ENCODE measurements at regions not wholly inside any gene's neighbourhood (a gene's known extent, or its start where the extent isn't known, plus 50 kb on each side); places are given as distances from the start of the nearest gene placed in this dataset.

DNA sequence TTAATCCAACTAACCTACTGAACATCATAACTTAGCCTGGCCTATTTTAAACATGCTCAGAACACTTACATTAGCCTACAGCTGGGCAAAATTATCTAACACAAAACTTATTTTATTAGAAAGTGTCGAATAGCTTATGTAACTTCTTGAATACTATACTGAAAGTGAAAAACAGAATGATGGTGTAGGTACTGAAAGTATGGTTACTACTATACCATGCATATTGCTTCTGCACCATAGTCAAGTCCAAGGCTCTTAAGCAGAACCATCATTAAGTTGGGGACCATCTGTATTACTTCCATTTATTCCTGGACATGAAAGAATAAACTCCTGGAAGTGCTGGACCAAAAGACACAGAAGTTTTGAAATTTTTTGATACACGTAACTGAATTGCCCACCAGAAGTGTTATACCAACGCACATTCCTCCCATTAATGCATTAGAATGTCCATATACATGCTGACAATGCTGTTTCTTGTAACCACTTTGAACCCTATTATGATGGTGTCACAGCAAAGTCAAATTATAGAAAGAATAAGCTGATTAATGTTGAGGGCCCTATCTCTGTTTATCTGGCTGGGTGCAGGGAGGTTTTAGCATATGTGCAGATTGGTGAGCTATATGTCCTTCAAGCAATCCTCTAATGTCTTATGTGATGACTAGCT is 375.7 kb downstream of the ACTL7B start:
- H3K18ac ChIP-seq (ENCODE audit: insufficient read length, low read depth, low read length): no peak overlapping the region
- Mint-ChIP-seq H3K4me3 (no peak overlapping the region), H3K36me3 (ENCODE audit: insufficient read depth in 1 of 3, low read depth in 3 of 3) (no peaks in the 10 kb centered on the region), H3K9me3 (no peaks in the 10 kb centered on the region), H3K4me1 (peaks cover 4 to 6% of the 10 kb centered on the region in 2 experiments; a peak in 2 of 4 replicates), H3K27ac (no peak overlapping the region), H3K27me3 (ENCODE audit: low read depth) (no peaks in the 10 kb centered on the region)
- no peak overlapping the region for H3K23ac ChIP-seq (ENCODE audit: insufficient read length, low read depth, low read length)
- no peaks in the 10 kb centered on the region for H3K23me2 ChIP-seq (ENCODE audit: insufficient read length, low read depth, low read length, poor library complexity, severe bottlenecking)
- H2BK5ac ChIP-seq (ENCODE audit: insufficient read length, low read length): no peak overlapping the region
- H2BK120ac ChIP-seq (ENCODE audit: low read depth, low read length, poor library complexity, severe bottlenecking): no peak overlapping the region
- H2AFZ ChIP-seq (ENCODE audit: low read length): no peak overlapping the region
- H3K9me3 ChIP-seq (ENCODE audit: control insufficient read depth, low read depth, low read length): no peaks in the 10 kb centered on the region
- H2BK20ac ChIP-seq (ENCODE audit: low read depth, low read length, poor library complexity, severe bottlenecking): no peak overlapping the region
- H3K27ac ChIP-seq (ENCODE audit: insufficient read length, low read depth, low read length): no peak overlapping the region
- H4K20me1 ChIP-seq (ENCODE audit: control insufficient read depth, insufficient read depth, insufficient read length): no peaks in the 10 kb centered on the region
- H3K4me2 ChIP-seq (ENCODE audit: insufficient read depth, insufficient read length, low read length): no peak overlapping the region
- H3K4ac ChIP-seq (ENCODE audit: low read depth, low read length): no peak overlapping the region
- H3T11ph ChIP-seq (ENCODE audit: low read length): no peak overlapping the region
- DNase-seq: no peak
- no peaks in the 10 kb centered on the region for H3K79me2 ChIP-seq (ENCODE audit: insufficient read depth, low read length)
- H4K8ac ChIP-seq (replicated peaks; ENCODE audit: insufficient read length, low read depth, low read length): no peak overlapping the region
- no peak overlapping the region for H3K14ac ChIP-seq (ENCODE audit: insufficient read depth, low read length)
- H3K79me1 ChIP-seq (ENCODE audit: insufficient read depth, low read depth, low read length, poor library complexity, severe bottlenecking): no peaks in the 10 kb centered on the region
- TF ChIP-seq, protein P1, sequence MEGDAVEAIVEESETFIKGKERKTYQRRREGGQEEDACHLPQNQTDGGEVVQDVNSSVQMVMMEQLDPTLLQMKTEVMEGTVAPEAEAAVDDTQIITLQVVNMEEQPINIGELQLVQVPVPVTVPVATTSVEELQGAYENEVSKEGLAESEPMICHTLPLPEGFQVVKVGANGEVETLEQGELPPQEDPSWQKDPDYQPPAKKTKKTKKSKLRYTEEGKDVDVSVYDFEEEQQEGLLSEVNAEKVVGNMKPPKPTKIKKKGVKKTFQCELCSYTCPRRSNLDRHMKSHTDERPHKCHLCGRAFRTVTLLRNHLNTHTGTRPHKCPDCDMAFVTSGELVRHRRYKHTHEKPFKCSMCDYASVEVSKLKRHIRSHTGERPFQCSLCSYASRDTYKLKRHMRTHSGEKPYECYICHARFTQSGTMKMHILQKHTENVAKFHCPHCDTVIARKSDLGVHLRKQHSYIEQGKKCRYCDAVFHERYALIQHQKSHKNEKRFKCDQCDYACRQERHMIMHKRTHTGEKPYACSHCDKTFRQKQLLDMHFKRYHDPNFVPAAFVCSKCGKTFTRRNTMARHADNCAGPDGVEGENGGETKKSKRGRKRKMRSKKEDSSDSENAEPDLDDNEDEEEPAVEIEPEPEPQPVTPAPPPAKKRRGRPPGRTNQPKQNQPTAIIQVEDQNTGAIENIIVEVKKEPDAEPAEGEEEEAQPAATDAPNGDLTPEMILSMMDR (conservative IDR thresholded peaks at IDR 0.05): no peak
- H2BK12ac ChIP-seq (ENCODE audit: insufficient read length, low read depth, low read length): no peak overlapping the region
- no peak overlapping the region for H3K9ac ChIP-seq (ENCODE audit: extremely low read depth, insufficient read length, low read length)
- no peak overlapping the region for H4K91ac ChIP-seq (ENCODE audit: insufficient read length, low read depth, low read length)
- no peak overlapping the region for H2BK15ac ChIP-seq (ENCODE audit: low read depth, low read length)
- no peaks in the 10 kb centered on the region for H3K27me3 ChIP-seq (ENCODE audit: insufficient read depth, low read length)
- no peak overlapping the region for H3K56ac ChIP-seq (ENCODE audit: insufficient read length, low read depth, low read length)
- H2AK5ac ChIP-seq (ENCODE audit: insufficient read length, low read length): no peak overlapping the region
- H3K4me1 ChIP-seq (ENCODE audit: insufficient read depth, low read length): no peaks in the 10 kb centered on the region
- no CpG with 5 or more reads among the region's 3 CpGs for WGBS (ENCODE audit: extremely low coverage, insufficient read length, low lambda C conversion rate)
- H4K5ac ChIP-seq (ENCODE audit: insufficient read length, low read depth, low read length): no peak overlapping the region
